ENCODE measurements at regions not wholly inside any gene's neighbourhood (a gene's known extent, or its start where the extent isn't known, plus 50 kb on each side); places are given as distances from the start of the nearest gene placed in this dataset.
A peak's percentile ranks its signal among the peaks of the same experiment; 100 is the strongest.

DNA sequence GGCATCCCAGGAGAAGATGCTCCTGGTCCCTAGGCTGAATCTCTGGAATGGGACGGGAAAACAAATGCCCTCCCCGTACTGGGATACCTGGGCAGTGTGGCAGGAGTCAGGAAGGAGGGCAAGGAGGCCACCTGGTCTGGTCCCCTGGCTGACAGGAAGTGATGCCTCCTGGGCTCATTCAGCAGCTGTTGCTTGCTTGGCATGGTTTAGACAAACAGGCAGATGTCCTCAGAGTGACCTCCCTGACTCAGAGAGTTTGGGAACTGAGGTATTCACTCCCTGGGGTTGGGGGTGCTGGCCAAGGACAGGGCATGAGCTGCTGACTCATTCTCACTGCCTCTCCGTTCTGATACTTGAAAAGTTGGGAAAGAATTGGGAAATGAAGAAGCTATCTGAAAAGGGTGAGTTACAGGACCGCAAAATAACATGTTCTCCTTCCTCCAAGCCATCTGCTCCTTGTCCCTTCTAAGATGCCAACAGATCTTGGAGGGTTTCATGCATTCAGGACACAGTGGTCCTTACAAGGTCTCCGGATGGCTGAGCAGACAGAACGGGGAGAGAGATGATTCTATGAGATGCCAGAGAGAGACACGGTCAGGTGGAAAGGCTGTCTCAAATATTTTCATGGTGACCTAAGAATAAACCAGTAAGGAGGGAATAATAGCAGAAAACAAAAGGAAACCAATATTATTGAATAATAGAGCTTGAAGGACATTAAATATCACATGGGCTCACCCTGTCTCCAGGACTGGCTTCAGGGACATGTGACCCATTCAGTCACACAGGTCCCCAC is 534.5 kb downstream of the BNC2 start:
- TF ChIP-seq, protein P1, sequence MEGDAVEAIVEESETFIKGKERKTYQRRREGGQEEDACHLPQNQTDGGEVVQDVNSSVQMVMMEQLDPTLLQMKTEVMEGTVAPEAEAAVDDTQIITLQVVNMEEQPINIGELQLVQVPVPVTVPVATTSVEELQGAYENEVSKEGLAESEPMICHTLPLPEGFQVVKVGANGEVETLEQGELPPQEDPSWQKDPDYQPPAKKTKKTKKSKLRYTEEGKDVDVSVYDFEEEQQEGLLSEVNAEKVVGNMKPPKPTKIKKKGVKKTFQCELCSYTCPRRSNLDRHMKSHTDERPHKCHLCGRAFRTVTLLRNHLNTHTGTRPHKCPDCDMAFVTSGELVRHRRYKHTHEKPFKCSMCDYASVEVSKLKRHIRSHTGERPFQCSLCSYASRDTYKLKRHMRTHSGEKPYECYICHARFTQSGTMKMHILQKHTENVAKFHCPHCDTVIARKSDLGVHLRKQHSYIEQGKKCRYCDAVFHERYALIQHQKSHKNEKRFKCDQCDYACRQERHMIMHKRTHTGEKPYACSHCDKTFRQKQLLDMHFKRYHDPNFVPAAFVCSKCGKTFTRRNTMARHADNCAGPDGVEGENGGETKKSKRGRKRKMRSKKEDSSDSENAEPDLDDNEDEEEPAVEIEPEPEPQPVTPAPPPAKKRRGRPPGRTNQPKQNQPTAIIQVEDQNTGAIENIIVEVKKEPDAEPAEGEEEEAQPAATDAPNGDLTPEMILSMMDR (IDR thresholded peaks at IDR 0.05), result no peak
- peak; percentile 27 for TF ChIP-seq POLR2A (IDR thresholded peaks at IDR 0.05)

All from right lobe of liver (tissue), 4 donors.